ENCODE measurements at regions not wholly inside any gene's neighbourhood (a gene's known extent, or its start where the extent isn't known, plus 50 kb on each side); places are given as distances from the start of the nearest gene placed in this dataset.
"Not testable (repeated sequence)": the region's sequence is repeated elsewhere in the genome, so short reads cannot be mapped to it uniquely, and the experiment has no call there.

DNA sequence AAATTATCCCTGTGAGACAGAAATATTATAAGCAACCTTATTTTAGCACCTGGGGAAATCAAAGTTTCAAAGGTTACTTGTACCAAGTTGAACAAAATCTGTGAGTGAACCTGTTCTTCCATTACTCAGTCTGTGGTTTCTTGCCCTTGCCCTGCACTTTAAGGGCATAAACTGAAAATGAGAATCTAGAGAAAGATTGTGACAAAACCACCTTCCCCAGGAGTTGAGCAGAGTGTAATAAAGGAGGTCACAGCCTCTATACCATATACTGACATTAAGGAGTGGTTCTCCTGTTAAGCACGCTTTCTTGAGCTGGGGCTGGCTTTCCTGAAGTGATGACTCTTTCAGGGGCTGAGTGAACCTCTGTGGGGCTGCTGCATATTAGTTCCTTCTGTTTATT is 143.4 kb downstream of the PDCD6IP start:
- DNase-seq (ENCODE audit: low read depth in 1 of 2, low spot score in 1 of 2): no peak
- no peak for TF ChIP-seq JUND (IDR thresholded peaks at IDR 0.05; ENCODE audit: low read depth)
- in situ Hi-C loops (cut with HindIII; ENCODE audit: low pct_unique_long_range_greater_than_20kb, low sequenced_read_pairs): no loop called here

GRCh38 chr3:33942483-33943150 is 144.2 kb downstream of the PDCD6IP start:
- in situ Hi-C loops (cut with HindIII; ENCODE audit: low pct_unique_long_range_greater_than_20kb, low sequenced_read_pairs): no loop called here
- no peak for TF ChIP-seq JUND (IDR thresholded peaks at IDR 0.05; ENCODE audit: low read depth)
- DNase-seq (ENCODE audit: low read depth in 1 of 2, low spot score in 1 of 2): no peak

- DNase-seq (ENCODE audit: low read depth in 1 of 2, low spot score in 1 of 2): no peak
- no peak for TF ChIP-seq JUND (IDR thresholded peaks at IDR 0.05; ENCODE audit: low read depth)
- in situ Hi-C loops (cut with HindIII; ENCODE audit: low pct_unique_long_range_greater_than_20kb, low sequenced_read_pairs): no loop called here
These were observed 144.8 kb downstream of the PDCD6IP start for GRCh38 chr3:33943277-33943676.

- DNase-seq (ENCODE audit: low read depth in 1 of 2, low spot score in 1 of 2); in situ Hi-C loops (cut with HindIII; ENCODE audit: low pct_unique_long_range_greater_than_20kb, low sequenced_read_pairs): not testable (repeated sequence)
These were observed 148.2 kb downstream of the PDCD6IP start for GRCh38 chr3:33946612-33947011.

- no peak for TF ChIP-seq JUND (IDR thresholded peaks at IDR 0.05; ENCODE audit: low read depth)
- DNase-seq (ENCODE audit: low read depth in 1 of 2, low spot score in 1 of 2): no peak
- in situ Hi-C loops (cut with HindIII; ENCODE audit: low pct_unique_long_range_greater_than_20kb, low sequenced_read_pairs): no loop called here
These were observed 149.1 kb downstream of the PDCD6IP start for GRCh38 chr3:33947272-33948195.

DNA sequence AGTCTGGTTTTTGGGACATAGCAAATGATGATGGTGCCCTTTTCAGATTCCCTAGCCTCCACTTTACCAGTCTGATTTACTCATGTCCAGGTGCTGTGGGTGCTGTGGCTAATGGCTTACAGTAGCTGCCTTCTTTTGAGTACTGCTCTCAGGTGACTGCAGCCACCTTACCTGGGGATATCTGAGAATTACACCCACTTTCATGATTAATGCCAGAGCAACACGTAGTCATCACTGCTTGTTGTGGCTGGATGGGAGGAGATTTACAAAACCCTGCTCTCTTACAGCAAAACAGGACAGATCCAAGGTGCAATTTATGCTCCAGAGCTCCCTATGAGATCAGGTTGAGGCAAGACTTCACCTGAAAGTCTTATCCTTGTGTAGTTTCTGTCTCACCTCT is 150.6 kb downstream of the PDCD6IP start:
- no peak for DNase-seq (ENCODE audit: low read depth in 1 of 2, low spot score in 1 of 2)
- no peak for TF ChIP-seq JUND (IDR thresholded peaks at IDR 0.05; ENCODE audit: low read depth)
- in situ Hi-C loops (cut with HindIII; ENCODE audit: low pct_unique_long_range_greater_than_20kb, low sequenced_read_pairs): no loop called here

- TF ChIP-seq JUND (IDR thresholded peaks at IDR 0.05; ENCODE audit: low read depth): no peak
- no peak for DNase-seq (ENCODE audit: low read depth in 1 of 2, low spot score in 1 of 2)
- in situ Hi-C loops (cut with HindIII; ENCODE audit: low pct_unique_long_range_greater_than_20kb, low sequenced_read_pairs): no loop called here
These were observed 156.5 kb downstream of the PDCD6IP start for GRCh38 chr3:33954956-33955355.

GRCh38 chr3:33956206-33956605 is 157.8 kb downstream of the PDCD6IP start:
- no peak for DNase-seq (ENCODE audit: low read depth in 1 of 2, low spot score in 1 of 2)
- in situ Hi-C loops (cut with HindIII; ENCODE audit: low pct_unique_long_range_greater_than_20kb, low sequenced_read_pairs): no loop called here
- no peak for TF ChIP-seq JUND (IDR thresholded peaks at IDR 0.05; ENCODE audit: low read depth)

DNA sequence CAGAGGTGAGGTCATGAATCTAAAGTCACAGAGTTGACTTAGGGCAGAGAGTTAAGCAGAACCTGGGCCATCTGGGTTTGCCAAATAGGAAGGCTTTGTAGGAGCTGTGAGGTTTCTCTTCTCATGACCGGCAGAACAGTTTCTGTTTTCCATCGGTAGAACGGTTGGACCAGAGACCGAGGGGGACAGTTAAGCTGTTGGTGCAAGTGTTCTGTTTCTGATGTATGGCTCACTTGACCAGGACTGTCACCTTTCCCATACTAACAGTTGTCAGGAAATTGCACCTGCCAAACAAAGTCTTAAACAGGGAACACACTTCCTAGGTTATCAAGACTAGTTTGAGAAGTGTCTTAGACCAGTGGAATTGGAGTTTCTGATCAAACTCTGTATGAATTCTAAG is 158.3 kb downstream of the PDCD6IP start:
- in situ Hi-C loops (cut with HindIII; ENCODE audit: low pct_unique_long_range_greater_than_20kb, low sequenced_read_pairs): no loop called here
- no peak for TF ChIP-seq JUND (IDR thresholded peaks at IDR 0.05; ENCODE audit: low read depth)
- DNase-seq (ENCODE audit: low read depth in 1 of 2, low spot score in 1 of 2): no peak

GRCh38 chr3:33957176-33957575 is 158.7 kb downstream of the PDCD6IP start:
- no peak for DNase-seq (ENCODE audit: low read depth in 1 of 2, low spot score in 1 of 2)
- TF ChIP-seq JUND (IDR thresholded peaks at IDR 0.05; ENCODE audit: low read depth): no peak
- in situ Hi-C loops (cut with HindIII; ENCODE audit: low pct_unique_long_range_greater_than_20kb, low sequenced_read_pairs): no loop called here

- no peak for TF ChIP-seq JUND (IDR thresholded peaks at IDR 0.05; ENCODE audit: low read depth)
- DNase-seq (ENCODE audit: low read depth in 1 of 2, low spot score in 1 of 2): no peak
- in situ Hi-C loops (cut with HindIII; ENCODE audit: low pct_unique_long_range_greater_than_20kb, low sequenced_read_pairs): no loop called here
These were observed 160.2 kb downstream of the PDCD6IP start for GRCh38 chr3:33958661-33959060.

- no peak for TF ChIP-seq JUND (IDR thresholded peaks at IDR 0.05; ENCODE audit: low read depth)
- DNase-seq (ENCODE audit: low read depth in 1 of 2, low spot score in 1 of 2): no peak
- in situ Hi-C loops (cut with HindIII; ENCODE audit: low pct_unique_long_range_greater_than_20kb, low sequenced_read_pairs): no loop called here
These were observed 164.0 kb downstream of the PDCD6IP start for GRCh38 chr3:33962396-33962795.

DNA sequence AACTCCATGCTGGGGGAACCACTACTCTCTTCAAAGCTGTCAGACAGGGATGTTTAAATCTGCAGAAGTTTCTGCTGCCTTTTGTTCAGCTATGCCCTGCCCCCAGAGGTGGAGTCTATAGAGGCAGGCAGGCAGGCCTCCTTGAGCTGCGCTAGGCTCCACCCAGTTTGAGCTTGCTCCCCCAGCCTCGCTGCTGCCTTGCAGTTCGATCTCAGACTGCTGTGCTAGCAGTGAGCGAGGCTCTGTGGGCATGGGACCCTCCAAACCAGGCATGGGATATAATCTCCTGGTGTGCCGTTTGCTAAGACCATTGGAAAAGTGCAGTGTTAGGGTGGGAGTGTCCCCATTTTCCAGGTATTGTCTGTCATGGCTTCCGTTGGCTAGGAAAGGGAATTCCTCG is 171.8 kb downstream of the PDCD6IP start:
- in situ Hi-C loops (cut with HindIII; ENCODE audit: low pct_unique_long_range_greater_than_20kb, low sequenced_read_pairs); DNase-seq (ENCODE audit: low read depth in 1 of 2, low spot score in 1 of 2): not testable (repeated sequence)
